Esophagus muscularis mucosa (tissue), 4 donors: ENCODE measurements at regions not wholly inside any gene's neighbourhood (a gene's known extent, or its start where the extent isn't known, plus 50 kb on each side); places are given as distances from the start of the nearest gene placed in this dataset.

Source experiments
- CTCF ChIP-seq, 3 experiments: fragments of 200-600 bp in 2 of 3; fragments of 450-650 bp in 1 of 3; sonication (generic) in 2 of 3; IDR thresholded peaks; one replicate each; pipeline ENCODE4 v1.5.1; 2017 to 2019; ENCODE audit warnings: antibody characterized with exemption in 3 of 3, mild to moderate bottlenecking in 2 of 3, moderate library complexity in 1 of 3
- EP300 ChIP-seq: sonication (generic); formaldehyde crosslinking; IDR thresholded peaks from one replicate; pipeline ENCODE4 v1.6.1; 2017; ENCODE audit warnings: antibody characterized with exemption
- POLR2A ChIP-seq: fragments of 450-650 bp; IDR thresholded peaks from one replicate; pipeline ENCODE4 v1.6.1; 2017; ENCODE audit warnings: antibody characterized with exemption, moderate library complexity, mild to moderate bottlenecking, low read depth
- POLR2AphosphoS5 ChIP-seq, 2 donors: sonication (generic); formaldehyde crosslinking; IDR thresholded peaks; one replicate each; pipeline ENCODE4 v1.6.1; 2017; ENCODE audit warnings: antibody characterized with exemption in 2 of 2

DNA sequence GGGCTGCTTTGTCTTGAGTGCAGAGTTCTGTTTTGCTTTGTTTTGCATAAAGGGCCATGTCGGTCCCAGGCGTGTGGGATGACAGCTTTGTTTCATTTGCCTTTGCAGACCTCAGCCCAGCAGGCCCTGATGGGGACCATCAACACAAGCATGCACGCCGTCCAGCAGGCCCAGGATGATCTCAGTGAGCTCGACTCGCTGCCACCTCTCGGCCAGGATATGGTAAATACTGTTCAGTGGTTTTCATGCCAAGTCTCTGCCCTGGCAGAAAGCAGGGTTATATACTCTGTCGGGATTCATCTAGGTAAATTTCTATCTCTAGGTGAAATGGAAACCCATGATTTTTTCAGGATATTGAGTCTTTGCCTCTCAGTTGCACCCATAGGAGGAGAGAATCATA, 343.9 kb upstream of the TPM1 start:
- TF ChIP-seq CTCF (IDR thresholded peaks at IDR 0.05) (no peak), POLR2A (no peak), EP300 (no peak), POLR2AphosphoS5 (IDR thresholded peaks at IDR 0.05) (no peak)
